GM13976 (cell line): ENCODE measurements at regions not wholly inside any gene's neighbourhood (a gene's known extent, or its start where the extent isn't known, plus 50 kb on each side); places are given as distances from the start of the nearest gene placed in this dataset.

ENCODE experiments used
- DNase-seq: peaks from one replicate; pipeline ENCODE4 v3.0.0; 2012; ENCODE audit warnings: low spot score
- CTCF ChIP-seq: IDR thresholded peaks from 2 replicates; pipeline ENCODE4 v1.5.1; 2012; ENCODE audit warnings: borderline replicate concordance, mild to moderate bottlenecking; ENCODE audit not compliant: insufficient read depth; ENCODE audit errors: extremely low read depth, missing control alignments, control extremely low read depth
- in situ Hi-C: fragments of 300-500 bp; cut with MboI; formaldehyde crosslinking; loops from one replicate; pipeline ENCODE4 v1.12.0; 2022; ENCODE audit warnings: low sequenced_read_pairs, mixed read lengths, inconsistent platforms; ENCODE audit not compliant: unreplicated experiment

GRCh38 chr2:226450141-226450540, 349.5 kb downstream of the IRS1 start:
- in situ Hi-C loops = no loop called here
- no peak for TF ChIP-seq CTCF
- no peak for DNase-seq

GRCh38 chr2:226447338-226448300, 352.0 kb downstream of the IRS1 start:
- in situ Hi-C loops = no loop called here
- DNase-seq = no peak
- TF ChIP-seq CTCF = no peak

- TF ChIP-seq CTCF = no peak
- in situ Hi-C loops = no loop called here
- DNase-seq = no peak
These were observed 353.1 kb downstream of the IRS1 start for GRCh38 chr2:226446406-226447001.

- no peak for DNase-seq
- TF ChIP-seq CTCF = no peak
- in situ Hi-C loops = no loop called here
These were observed 354.3 kb downstream of the IRS1 start for GRCh38 chr2:226445216-226445861.

- no peak for DNase-seq
- TF ChIP-seq CTCF = no peak
- in situ Hi-C loops = no loop called here
These were observed 356.5 kb downstream of the IRS1 start for GRCh38 chr2:226443112-226443511.

GRCh38 chr2:226440127-226440918, 359.3 kb downstream of the IRS1 start:
- DNase-seq = no peak
- no peak for TF ChIP-seq CTCF
- in situ Hi-C loops = no loop called here
